ENCODE measurements at regions not wholly inside any gene's neighbourhood (a gene's known extent, or its start where the extent isn't known, plus 50 kb on each side); places are given as distances from the start of the nearest gene placed in this dataset.
A peak's percentile ranks its signal among the peaks of the same experiment; 100 is the strongest.

- DNase-seq = no peak
Measured at GRCh38 chr12:127542391-127542790, 724.6 kb upstream of the TMEM132C start.

GRCh38 chr12:127542931-127543330 is 724.0 kb upstream of the TMEM132C start:
- DNase-seq = no peak

- no peak for DNase-seq
Measured at GRCh38 chr12:127546721-127547505, 720.1 kb upstream of the TMEM132C start.

GRCh38 chr12:127548123-127548553 is 718.8 kb upstream of the TMEM132C start:
- peak; percentile 54 for DNase-seq

- DNase-seq = no peak
Measured at GRCh38 chr12:127550271-127550670, 716.7 kb upstream of the TMEM132C start.

- DNase-seq = no peak
Measured at GRCh38 chr12:127552838-127553237, 714.1 kb upstream of the TMEM132C start.

GRCh38 chr12:127555071-127555470 is 711.9 kb upstream of the TMEM132C start:
- no peak for DNase-seq

- DNase-seq = no peak
Measured at GRCh38 chr12:127556231-127556886, 710.6 kb upstream of the TMEM132C start.

GRCh38 chr12:127558361-127558760 is 708.6 kb upstream of the TMEM132C start:
- DNase-seq = no peak

GRCh38 chr12:127559349-127560040 is 707.5 kb upstream of the TMEM132C start:
- peak; percentile 99 for DNase-seq

GRCh38 chr12:127560041-127560478 is 706.9 kb upstream of the TMEM132C start:
- no peak for DNase-seq

- no peak for DNase-seq
Measured at GRCh38 chr12:127562816-127563215, 704.2 kb upstream of the TMEM132C start.

- DNase-seq = no peak
Measured at GRCh38 chr12:127565241-127565640, 701.7 kb upstream of the TMEM132C start.

GRCh38 chr12:127567531-127567930 is 699.4 kb upstream of the TMEM132C start:
- DNase-seq = no peak

GRCh38 chr12:127570387-127570786 is 696.6 kb upstream of the TMEM132C start:
- DNase-seq = no peak

- no peak for DNase-seq
Measured at GRCh38 chr12:127570793-127571360, 696.1 kb upstream of the TMEM132C start.

- no peak for DNase-seq
Measured at GRCh38 chr12:127571578-127571977, 695.4 kb upstream of the TMEM132C start.

GRCh38 chr12:127579446-127579845 is 687.5 kb upstream of the TMEM132C start:
- DNase-seq = no peak

- no peak for DNase-seq
Measured at GRCh38 chr12:127582074-127582473, 684.9 kb upstream of the TMEM132C start.

GRCh38 chr12:127583041-127583440 is 683.9 kb upstream of the TMEM132C start:
- DNase-seq = no peak

- DNase-seq = no peak
Measured at GRCh38 chr12:127588249-127588648, 678.7 kb upstream of the TMEM132C start.

- no peak for DNase-seq
Measured at GRCh38 chr12:127589541-127589940, 677.4 kb upstream of the TMEM132C start.

- peak; percentile 11 for DNase-seq
Measured at GRCh38 chr12:127590868-127591267, 676.1 kb upstream of the TMEM132C start.
